Transverse colon (tissue), 4 donors: ENCODE measurements at regions not wholly inside any gene's neighbourhood (a gene's known extent, or its start where the extent isn't known, plus 50 kb on each side); places are given as distances from the start of the nearest gene placed in this dataset.

Experiments used
- DNase-seq: peaks from one replicate; pipeline ENCODE4 v3.0.0-alpha.2; 2019
- H3K27ac ChIP-seq, 4 donors: fragments of 200-600 bp; sonication (generic); 2 replicates each; pipeline ENCODE4 v1.5.1; 2016 to 2018; ENCODE audit warnings: inconsistent platforms in 4 of 4
- H3K27me3 ChIP-seq: fragments of 200-600 bp; sonication (generic); 2 replicates; pipeline ENCODE4 v1.5.1; 2017; ENCODE audit warnings: inconsistent platforms
- H3K36me3 ChIP-seq, 4 donors: fragments of 200-600 bp; sonication (generic); 2 replicates each; pipeline ENCODE4 v1.5.1; 2017 to 2019; ENCODE audit warnings: inconsistent platforms in 4 of 4
- H3K4me1 ChIP-seq, 4 donors: fragments of 200-600 bp; sonication (generic); 2 replicates each; pipeline ENCODE4 v1.5.1; 2017 to 2020; ENCODE audit warnings: inconsistent platforms in 4 of 4
- H3K4me3 ChIP-seq, 4 donors: fragments of 200-600 bp; sonication (generic); 1 replicate in 1 of 4; 2 replicates in 3 of 4; pipeline versions ENCODE4 v1.5.1 to v1.6.1; 2017 to 2019; ENCODE audit warnings: inconsistent platforms in 4 of 4
- H3K9me3 ChIP-seq, 2 donors: fragments of 200-600 bp; sonication (generic); 2 replicates each; pipeline ENCODE4 v1.5.1; 2017 to 2019; ENCODE audit warnings: inconsistent platforms in 2 of 2
- EP300 ChIP-seq: sonication (generic); formaldehyde crosslinking; IDR thresholded peaks from one replicate; pipeline ENCODE4 v1.6.1; 2017; ENCODE audit warnings: antibody characterized with exemption, low read depth
- POLR2A ChIP-seq: fragments of 450-650 bp; IDR thresholded peaks from one replicate; pipeline ENCODE4 v1.6.1; 2016; ENCODE audit warnings: antibody characterized with exemption, mild to moderate bottlenecking, moderate library complexity
- POLR2AphosphoS5 ChIP-seq, 3 donors: sonication (generic); formaldehyde crosslinking; IDR thresholded peaks; one replicate each; pipeline ENCODE4 v1.6.1; 2016; ENCODE audit warnings: antibody characterized with exemption in 3 of 3
- WGBS, 2 donors: methylation state at CpG; one replicate each; pipeline ENCODE4 v1.1.5; 2018; ENCODE audit warnings: low coverage in 1 of 2; 5-methylcytosine and 5-hydroxymethylcytosine counted together
- in situ Hi-C, 4 donors: fragments of 200-750 bp; cut with MboI; loops; one replicate each; pipeline versions ENCODE4 v1.15.0 to v1.15.1; 2017; ENCODE audit warnings: low sequenced_read_pairs in 3 of 4, low pct_ligation_motif_present in 1 of 4, low pct_unique_long_range_greater_than_20kb in 1 of 4
- intact Hi-C: fragments of 100-400 bp; cut with DNase I; formaldehyde crosslinking; loops from one replicate; pipeline ENCODE4 v1.15.1; 2023; ENCODE audit warnings: low total_unique reads
- TF ChIP-seq, protein P1 (sequence below), 5 experiments: fragments of 200-600 bp in 3 of 5; fragments of 450-650 bp in 2 of 5; sonication (generic) in 3 of 5; IDR thresholded peaks; 1 replicate in 2 of 5; 2 replicates in 3 of 5; pipeline ENCODE4 v1.5.1; 2016 to 2017; ENCODE audit warnings: antibody characterized with exemption in 5 of 5, inconsistent platforms in 3 of 5, mild to moderate bottlenecking in 2 of 5, moderate library complexity in 1 of 5

DNA sequence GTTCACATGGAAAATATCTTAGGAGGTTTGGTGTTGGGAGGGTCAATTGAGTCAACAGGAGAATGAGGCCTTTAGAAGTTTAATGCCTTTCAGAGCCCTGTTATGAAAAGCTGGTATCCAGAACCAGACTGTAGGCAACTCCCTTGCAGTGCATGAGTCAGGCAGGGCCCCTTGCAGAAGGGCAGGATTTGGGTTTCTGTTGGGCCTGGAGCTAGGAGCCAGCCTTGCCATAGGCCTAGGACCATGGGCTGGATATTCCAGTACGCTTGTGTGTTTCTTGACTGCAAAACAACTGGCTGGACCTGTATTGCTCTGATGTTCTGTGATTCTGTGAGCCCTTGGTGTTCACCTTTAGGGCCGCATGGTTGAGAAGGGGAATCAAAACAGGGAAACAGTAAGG, 121.8 kb upstream of the ADRA1D start:
- H3K4me1 ChIP-seq = no peaks in the 10 kb centered on the region
- H3K4me3 ChIP-seq = no peak overlapping the region
- H3K27me3 ChIP-seq = no peaks in the 10 kb centered on the region
- DNase-seq = no peak
- H3K9me3 ChIP-seq = no peaks in the 10 kb centered on the region
- in situ Hi-C loops = no loop called here
- 77% methylated on average over 2 of the region's 2 CpGs; no CpG with 5 or more reads in 1 of the 2 donors for WGBS, 2 donors
- TF ChIP-seq POLR2A = no peak
- TF ChIP-seq EP300 = no peak
- no peak for TF ChIP-seq POLR2AphosphoS5 (IDR thresholded peaks at IDR 0.05)
- intact Hi-C loops = no loop called here
- H3K27ac ChIP-seq = no peak overlapping the region
- no peaks in the 10 kb centered on the region for H3K36me3 ChIP-seq

DNA sequence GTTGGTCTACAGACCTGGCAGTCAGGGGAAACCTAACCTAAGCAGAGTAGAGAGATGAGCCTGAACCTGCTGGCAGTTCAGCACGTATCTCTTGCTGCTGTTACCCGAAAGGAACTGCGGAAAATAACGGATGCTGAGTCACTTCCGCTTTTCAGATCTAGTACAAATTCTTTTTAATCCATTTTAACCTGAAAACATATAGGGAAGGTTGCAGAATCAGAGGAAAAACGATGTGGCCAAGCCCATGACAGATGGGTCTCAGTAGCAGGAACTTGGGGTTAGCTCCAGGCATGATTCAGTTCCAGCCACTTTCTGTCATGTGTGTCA, 120.7 kb upstream of the ADRA1D start:
- Histone ChIP-seq H3K27me3 (no peaks in the 10 kb centered on the region), H3K27ac (no peak overlapping the region), H3K4me1 (no peaks in the 10 kb centered on the region), H3K4me3 (no peak overlapping the region), H3K9me3 (no peaks in the 10 kb centered on the region), H3K36me3 (no peaks in the 10 kb centered on the region)
- intact Hi-C loops = no loop called here
- TF ChIP-seq, protein P1, sequence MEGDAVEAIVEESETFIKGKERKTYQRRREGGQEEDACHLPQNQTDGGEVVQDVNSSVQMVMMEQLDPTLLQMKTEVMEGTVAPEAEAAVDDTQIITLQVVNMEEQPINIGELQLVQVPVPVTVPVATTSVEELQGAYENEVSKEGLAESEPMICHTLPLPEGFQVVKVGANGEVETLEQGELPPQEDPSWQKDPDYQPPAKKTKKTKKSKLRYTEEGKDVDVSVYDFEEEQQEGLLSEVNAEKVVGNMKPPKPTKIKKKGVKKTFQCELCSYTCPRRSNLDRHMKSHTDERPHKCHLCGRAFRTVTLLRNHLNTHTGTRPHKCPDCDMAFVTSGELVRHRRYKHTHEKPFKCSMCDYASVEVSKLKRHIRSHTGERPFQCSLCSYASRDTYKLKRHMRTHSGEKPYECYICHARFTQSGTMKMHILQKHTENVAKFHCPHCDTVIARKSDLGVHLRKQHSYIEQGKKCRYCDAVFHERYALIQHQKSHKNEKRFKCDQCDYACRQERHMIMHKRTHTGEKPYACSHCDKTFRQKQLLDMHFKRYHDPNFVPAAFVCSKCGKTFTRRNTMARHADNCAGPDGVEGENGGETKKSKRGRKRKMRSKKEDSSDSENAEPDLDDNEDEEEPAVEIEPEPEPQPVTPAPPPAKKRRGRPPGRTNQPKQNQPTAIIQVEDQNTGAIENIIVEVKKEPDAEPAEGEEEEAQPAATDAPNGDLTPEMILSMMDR (IDR thresholded peaks at IDR 0.05) = no peak
- TF ChIP-seq EP300 (no peak), POLR2A (no peak), POLR2AphosphoS5 (IDR thresholded peaks at IDR 0.05) (no peak)
- in situ Hi-C loops = no loop called here
- 40 to 62% methylated on average over 1 to 6 of the region's 6 CpGs for WGBS, 2 donors
- DNase-seq = no peak

DNA sequence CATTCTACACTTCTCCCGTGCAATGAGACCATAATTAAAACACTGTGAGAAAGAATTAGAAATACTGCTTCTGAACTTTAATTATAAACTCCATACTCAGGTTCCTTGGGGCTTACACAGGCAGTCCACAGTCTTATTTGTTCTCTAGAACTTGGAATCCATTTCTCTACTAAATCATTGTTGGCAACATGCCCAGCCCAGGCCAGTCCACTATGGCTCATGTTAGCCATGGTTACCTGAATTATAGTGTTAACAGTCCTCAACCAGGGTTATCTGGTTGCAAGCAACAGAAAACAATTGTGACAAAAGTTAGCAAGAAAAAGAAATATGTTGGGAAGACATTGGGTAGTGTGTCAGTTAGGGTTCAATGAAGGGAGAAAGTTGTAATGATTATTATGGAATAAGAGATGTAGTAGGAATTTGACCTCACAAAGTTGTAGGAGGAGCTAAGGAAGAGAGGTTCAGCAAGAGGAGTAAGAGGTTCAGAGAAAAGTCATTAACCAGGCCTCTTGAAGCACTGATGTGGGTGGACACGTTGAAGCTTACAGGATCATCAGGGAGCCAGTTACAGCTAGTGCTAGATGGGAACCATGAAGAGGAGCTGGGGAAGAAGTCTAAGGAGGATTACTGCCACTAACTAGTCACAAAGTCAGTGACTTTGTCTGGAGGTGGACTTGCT, 120.2 kb upstream of the ADRA1D start:
- H3K4me1 ChIP-seq = no peaks in the 10 kb centered on the region
- WGBS, 2 donors = 67 to 81% methylated on average over 2 of the region's 2 CpGs
- H3K36me3 ChIP-seq = no peaks in the 10 kb centered on the region
- DNase-seq = no peak
- in situ Hi-C loops = no loop called here
- intact Hi-C loops = no loop called here
- no peaks in the 10 kb centered on the region for H3K27me3 ChIP-seq
- no peaks in the 10 kb centered on the region for H3K9me3 ChIP-seq
- H3K4me3 ChIP-seq = no peak overlapping the region
- TF ChIP-seq EP300 (no peak), POLR2A (no peak), POLR2AphosphoS5 (IDR thresholded peaks at IDR 0.05) (no peak)
- TF ChIP-seq, protein P1 (IDR thresholded peaks at IDR 0.05) = no peak
- H3K27ac ChIP-seq = no peak overlapping the region

DNA sequence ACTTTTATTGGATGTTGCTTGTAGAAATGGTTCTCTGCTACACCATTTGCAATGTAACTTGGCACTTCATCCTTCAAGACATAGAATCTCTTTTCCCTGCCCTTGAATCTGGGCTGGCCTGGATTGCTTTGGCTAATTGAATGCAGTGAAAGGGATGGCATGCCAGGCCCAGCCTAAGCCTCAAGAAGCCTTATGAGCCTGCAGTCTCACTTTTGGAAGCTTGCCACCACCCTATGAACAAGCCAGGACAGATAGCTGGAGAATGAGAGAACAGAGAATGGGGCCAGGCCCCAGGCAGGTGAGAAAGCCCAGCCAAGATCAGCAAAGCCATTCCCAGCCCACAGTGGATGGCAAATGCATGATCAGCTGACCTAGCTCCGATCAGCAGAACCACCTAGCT, 117.0 kb upstream of the ADRA1D start:
- Histone ChIP-seq H3K4me1 (no peaks in the 10 kb centered on the region), H3K27me3 (no peaks in the 10 kb centered on the region), H3K36me3 (no peaks in the 10 kb centered on the region), H3K4me3 (no peak overlapping the region), H3K9me3 (no peaks in the 10 kb centered on the region), H3K27ac (no peak overlapping the region)
- 59% methylated on average over 1 of the region's 1 CpG; no CpG with 5 or more reads in 1 of the 2 donors for WGBS, 2 donors
- intact Hi-C loops (no loop called here), in situ Hi-C loops (no loop called here)
- no peak for DNase-seq
- TF ChIP-seq POLR2A (no peak), POLR2AphosphoS5 (IDR thresholded peaks at IDR 0.05) (no peak)

DNA sequence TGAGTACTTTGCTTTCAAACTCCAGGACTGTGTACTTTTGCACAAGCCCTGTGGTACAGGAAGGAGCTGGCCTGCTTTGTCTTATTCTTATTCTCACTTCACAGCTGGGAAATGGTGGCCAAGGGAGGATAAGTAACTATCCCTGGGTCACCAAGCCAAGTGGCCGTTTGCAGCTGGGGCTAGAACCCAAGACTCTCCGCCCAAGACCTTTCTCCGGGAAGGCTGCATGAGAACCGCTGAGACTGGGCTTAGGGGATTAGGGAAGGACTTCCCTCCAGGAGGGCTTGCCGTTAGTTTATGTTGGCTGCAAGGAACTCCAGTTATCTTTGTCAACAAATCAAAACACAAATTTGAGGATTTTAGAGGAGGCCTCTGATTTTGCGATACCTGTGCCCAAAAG, 109.5 kb upstream of the ADRA1D start:
- Histone ChIP-seq H3K4me3 (no peak overlapping the region), H3K27me3 (no peaks in the 10 kb centered on the region), H3K4me1 (no peaks in the 10 kb centered on the region), H3K27ac (no peak overlapping the region), H3K36me3 (no peaks in the 10 kb centered on the region), H3K9me3 (no peaks in the 10 kb centered on the region)
- TF ChIP-seq POLR2AphosphoS5 (IDR thresholded peaks at IDR 0.05) = no peak
- TF ChIP-seq EP300 = no peak
- TF ChIP-seq, protein P1 (IDR thresholded peaks at IDR 0.05) = no peak
- TF ChIP-seq POLR2A = no peak
- in situ Hi-C loops = no loop called here
- intact Hi-C loops = no loop called here
- DNase-seq = no peak
- WGBS, 2 donors = 64% methylated on average over 6 of the region's 6 CpGs; no CpG with 5 or more reads in 1 of the 2 donors
